Neural crest cell (in vitro differentiated cells): ENCODE measurements at regions not wholly inside any gene's neighbourhood (a gene's known extent, or its start where the extent isn't known, plus 50 kb on each side); places are given as distances from the start of the nearest gene placed in this dataset.
A peak's percentile ranks its signal among the peaks of the same experiment; 100 is the strongest.

Experiments used
- DNase-seq: peaks from one replicate; pipeline ENCODE4 v3.0.0; 2021; ENCODE audit warnings: low read depth, mixed read lengths, low spot score
- H3K27ac Mint-ChIP-seq: one replicate; pipeline ENCODE4 v1.8.0; 2021; ENCODE audit warnings: mild to moderate bottlenecking, mixed read lengths; ENCODE audit not compliant: unreplicated experiment
- H3K27me3 Mint-ChIP-seq: 2 replicates; pipeline ENCODE4 v1.8.0; 2021; ENCODE audit warnings: low read depth, mild to moderate bottlenecking, mixed read lengths
- H3K36me3 Mint-ChIP-seq: 2 replicates; pipeline ENCODE4 v1.8.0; 2021; ENCODE audit warnings: low read depth, mild to moderate bottlenecking, mixed read lengths
- H3K4me1 Mint-ChIP-seq: 2 replicates; pipeline ENCODE4 v1.8.0; 2021; ENCODE audit warnings: mixed read lengths
- H3K4me3 Mint-ChIP-seq: one replicate; pipeline ENCODE4 v1.8.0; 2021; ENCODE audit warnings: mild to moderate bottlenecking, mixed read lengths
- H3K9me3 Mint-ChIP-seq: 2 replicates; pipeline ENCODE4 v1.8.0; 2021; ENCODE audit warnings: mixed read lengths
- CTCF ChIP-seq: fragments of 200-600 bp; sonication (generic); conservative IDR thresholded peaks from 2 replicates; pipeline ENCODE4 v1.5.0; 2021; ENCODE audit warnings: antibody characterized with exemption, mild to moderate bottlenecking

GRCh38 chr12:114821570-114821969 is 137.6 kb upstream of the TBX3 start:
- no peaks in the 10 kb centered on the region for H3K9me3 Mint-ChIP-seq
- no peak for TF ChIP-seq CTCF
- no peaks in the 10 kb centered on the region for H3K36me3 Mint-ChIP-seq
- DNase-seq = no peak
- no peaks in the 10 kb centered on the region for H3K27me3 Mint-ChIP-seq
- no peaks in the 10 kb centered on the region for H3K4me1 Mint-ChIP-seq
- no peak overlapping the region for H3K4me3 Mint-ChIP-seq
- no peak overlapping the region for H3K27ac Mint-ChIP-seq

GRCh38 chr12:114820796-114821195 is 136.8 kb upstream of the TBX3 start:
- Mint-ChIP-seq H3K27me3 (no peaks in the 10 kb centered on the region), H3K4me3 (no peak overlapping the region), H3K9me3 (no peaks in the 10 kb centered on the region), H3K36me3 (no peaks in the 10 kb centered on the region), H3K4me1 (no peaks in the 10 kb centered on the region), H3K27ac (no peak overlapping the region)
- TF ChIP-seq CTCF = no peak
- no peak for DNase-seq

- TF ChIP-seq CTCF = no peak
- H3K36me3 Mint-ChIP-seq = no peaks in the 10 kb centered on the region
- H3K9me3 Mint-ChIP-seq = no peaks in the 10 kb centered on the region
- H3K27me3 Mint-ChIP-seq = no peaks in the 10 kb centered on the region
- peaks cover 17% of the 10 kb centered on the region for H3K4me1 Mint-ChIP-seq
- DNase-seq = no peak
- H3K27ac Mint-ChIP-seq = no peak overlapping the region
- H3K4me3 Mint-ChIP-seq = no peak overlapping the region
Observed at GRCh38 chr12:114817571-114818425, 133.8 kb upstream of the TBX3 start.

GRCh38 chr12:114815026-114815795 is 131.2 kb upstream of the TBX3 start:
- DNase-seq = no peak
- H3K4me1 Mint-ChIP-seq = peaks cover 22% of the 10 kb centered on the region
- H3K27me3 Mint-ChIP-seq = no peaks in the 10 kb centered on the region
- H3K9me3 Mint-ChIP-seq = no peaks in the 10 kb centered on the region
- no peak overlapping the region for H3K4me3 Mint-ChIP-seq
- no peak for TF ChIP-seq CTCF
- H3K36me3 Mint-ChIP-seq = no peaks in the 10 kb centered on the region
- H3K27ac Mint-ChIP-seq = no peak overlapping the region

GRCh38 chr12:114812858-114813761 is 129.1 kb upstream of the TBX3 start:
- H3K9me3 Mint-ChIP-seq = no peaks in the 10 kb centered on the region
- H3K27me3 Mint-ChIP-seq = no peaks in the 10 kb centered on the region
- no peak overlapping the region for H3K4me3 Mint-ChIP-seq
- H3K36me3 Mint-ChIP-seq = no peaks in the 10 kb centered on the region
- no peak for DNase-seq
- no peak for TF ChIP-seq CTCF
- H3K27ac Mint-ChIP-seq = peak overlapping the region; percentile 31
- H3K4me1 Mint-ChIP-seq = peaks cover 22% of the 10 kb centered on the region
